ENCODE measurements at regions not wholly inside any gene's neighbourhood (a gene's known extent, or its start where the extent isn't known, plus 50 kb on each side); places are given as distances from the start of the nearest gene placed in this dataset.
"Not testable (repeated sequence)": the region's sequence is repeated elsewhere in the genome, so short reads cannot be mapped to it uniquely, and the experiment has no call there.

DNA sequence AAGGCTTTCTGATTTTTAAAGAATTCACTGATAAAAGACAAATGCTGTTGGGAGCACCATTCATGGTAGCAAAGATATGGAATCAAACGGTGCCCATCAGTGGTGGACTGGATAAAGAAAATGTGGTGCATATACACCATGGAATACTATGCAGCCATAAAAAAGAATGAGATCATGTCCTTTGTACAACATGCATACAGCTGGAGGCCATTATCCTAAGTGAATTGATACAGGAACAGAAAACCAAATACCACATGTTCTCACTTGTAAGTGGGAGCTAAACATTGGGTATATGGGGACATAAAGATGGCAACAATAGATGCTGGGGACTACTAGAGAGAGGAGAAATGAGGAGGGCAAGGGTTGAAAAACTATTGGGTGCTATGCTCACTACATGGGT lies 68.8 kb upstream of the MPP7 start:
- intact Hi-C loops (cut with micrococcal nuclease), result not testable (repeated sequence)

DNA sequence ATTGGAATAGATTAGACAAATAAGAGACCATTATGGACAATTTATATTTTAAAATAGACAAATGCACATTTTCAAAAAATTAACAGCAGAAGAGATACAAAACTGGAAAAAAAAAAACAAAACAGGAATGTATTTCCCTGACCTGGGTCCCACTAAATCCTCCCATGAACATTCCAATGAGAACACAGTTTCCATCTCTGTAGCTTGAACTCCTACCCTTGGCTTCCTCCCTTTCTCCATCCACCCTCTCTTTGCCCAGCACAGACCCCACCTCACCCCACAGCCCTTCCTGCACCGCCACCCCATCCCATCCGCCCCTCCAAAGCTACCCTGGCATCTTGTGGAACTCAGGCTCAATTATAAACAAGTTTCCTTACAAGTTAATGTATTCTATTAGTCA lies 71.2 kb upstream of the MPP7 start:
- intact Hi-C loops (cut with micrococcal nuclease) (no loop called here), in situ Hi-C loops (cut with MboI) (no loop called here)
- POLR2A ChIA-PET, result interaction anchor here (1.0 kb wide), 1 partner anchor 75 kb away, joined by 3 read pairs; no protein-coding TSS in a partner anchor
- H3K79me2 ChIP-seq (ENCODE audit: control insufficient read depth, insufficient read depth, low read length), result no peaks in the 10 kb centered on the region
- TF ChIP-seq CHD7 (IDR thresholded peaks at IDR 0.05; ENCODE audit: low read depth, low read length), result no peak
- no peaks in the 10 kb centered on the region for H4K20me1 ChIP-seq (replicated peaks; ENCODE audit: control insufficient read depth, insufficient read depth, low read length)
- 5% methylated on average over 2 of the region's 2 CpGs for WGBS (ENCODE audit: insufficient coverage, low coverage, missing lambda C conversion rate)
- H3K9me3 ChIP-seq (replicated peaks; ENCODE audit: control insufficient read depth, insufficient read depth, low read depth, low read length), result no peaks in the 10 kb centered on the region
- CTCF ChIA-PET (ENCODE audit: low intra/inter-chr PET ratio), result no interaction called here
- no peaks in the 10 kb centered on the region for H3K9me1 ChIP-seq (ENCODE audit: control insufficient read depth, insufficient read depth, low read length)
- H3K9ac ChIP-seq (ENCODE audit: insufficient read depth in 1 of 2, low read depth in 2 of 2, low read length in 2 of 2), result no peak overlapping the region
- ATAC-seq (no peak), DNase-seq (ENCODE audit: extremely low read depth in 1 of 4, low spot score in 3 of 4) (no peak), FAIRE-seq (no peak)
- no peaks in the 10 kb centered on the region for H3K4me1 ChIP-seq (replicated peaks in 1 of 2; ENCODE audit: control insufficient read depth in 2 of 2, insufficient read depth in 2 of 2, low read length in 2 of 2)
- no peak overlapping the region for H3K4me2 ChIP-seq (ENCODE audit: insufficient read depth, low read length)
- H3K4me3 ChIP-seq, result no peak overlapping the region
- H2AFZ ChIP-seq (ENCODE audit: low read depth, low read length), result no peak overlapping the region
- peaks cover 4% of the 10 kb centered on the region in 2 experiments; a peak in 2 of 5 replicates for H3K27me3 ChIP-seq (ENCODE audit: control insufficient read depth in 2 of 2, insufficient read depth in 2 of 2, low read length in 2 of 2)
- no peaks in the 10 kb centered on the region for H3K36me3 ChIP-seq (ENCODE audit: control insufficient read depth, insufficient read depth, low read length)
- no TSS peak for BruUV-seq (replicated peaks)
- no peak overlapping the region for H3K27ac ChIP-seq (ENCODE audit: extremely low read depth, low read depth, low read length)

More for the DNA sequence above, 68.8 kb upstream of the MPP7 start:
- H3K4me1 ChIP-seq (replicated peaks in 1 of 2; ENCODE audit: control insufficient read depth in 2 of 2, insufficient read depth in 2 of 2, low read length in 2 of 2); H4K20me1 ChIP-seq (replicated peaks; ENCODE audit: control insufficient read depth, insufficient read depth, low read length); FAIRE-seq; H3K27me3 ChIP-seq (ENCODE audit: control insufficient read depth in 2 of 2, insufficient read depth in 2 of 2, low read length in 2 of 2); H3K9ac ChIP-seq (ENCODE audit: insufficient read depth in 1 of 2, low read depth in 2 of 2, low read length in 2 of 2); CTCF ChIA-PET (ENCODE audit: low intra/inter-chr PET ratio); H2AFZ ChIP-seq (ENCODE audit: low read depth, low read length); H3K4me3 ChIP-seq; ATAC-seq; H3K27ac ChIP-seq (ENCODE audit: extremely low read depth, low read depth, low read length); H3K79me2 ChIP-seq (ENCODE audit: control insufficient read depth, insufficient read depth, low read length); H3K9me3 ChIP-seq (replicated peaks; ENCODE audit: control insufficient read depth, insufficient read depth, low read depth, low read length); H3K36me3 ChIP-seq (ENCODE audit: control insufficient read depth, insufficient read depth, low read length); in situ Hi-C loops (cut with MboI); H3K4me2 ChIP-seq (ENCODE audit: insufficient read depth, low read length); H3K9me1 ChIP-seq (ENCODE audit: control insufficient read depth, insufficient read depth, low read length); DNase-seq (ENCODE audit: extremely low read depth in 1 of 4, low spot score in 3 of 4); BruUV-seq (replicated peaks): not testable (repeated sequence)
- 0% methylated on average over 1 of the region's 1 CpG for WGBS (ENCODE audit: insufficient coverage, low coverage, missing lambda C conversion rate)
- POLR2A ChIA-PET, result interaction anchor here (0.7 kb wide), 1 partner anchor 584 kb away, joined by 4 read pairs; no protein-coding TSS in a partner anchor
- peak; percentile 52 for TF ChIP-seq ZNF146 (CRISPR knock-in tag; IDR thresholded peaks at IDR 0.05; ENCODE audit: unreplicated experiment)
